WI38 (cell line): ENCODE measurements at regions not wholly inside any gene's neighbourhood (a gene's known extent, or its start where the extent isn't known, plus 50 kb on each side); places are given as distances from the start of the nearest gene placed in this dataset.

Source experiments
- H3K4me3 ChIP-seq: 2 replicates; pipeline ENCODE4 v1.5.1; 2011; ENCODE audit warnings: low read depth, mild to moderate bottlenecking, control low read depth, low read length
- TF ChIP-seq, protein P1 (sequence below): IDR thresholded peaks from 2 replicates; pipeline ENCODE4 v1.5.1; 2012; ENCODE audit warnings: low read depth, mild to moderate bottlenecking, control low read depth, low read length

DNA sequence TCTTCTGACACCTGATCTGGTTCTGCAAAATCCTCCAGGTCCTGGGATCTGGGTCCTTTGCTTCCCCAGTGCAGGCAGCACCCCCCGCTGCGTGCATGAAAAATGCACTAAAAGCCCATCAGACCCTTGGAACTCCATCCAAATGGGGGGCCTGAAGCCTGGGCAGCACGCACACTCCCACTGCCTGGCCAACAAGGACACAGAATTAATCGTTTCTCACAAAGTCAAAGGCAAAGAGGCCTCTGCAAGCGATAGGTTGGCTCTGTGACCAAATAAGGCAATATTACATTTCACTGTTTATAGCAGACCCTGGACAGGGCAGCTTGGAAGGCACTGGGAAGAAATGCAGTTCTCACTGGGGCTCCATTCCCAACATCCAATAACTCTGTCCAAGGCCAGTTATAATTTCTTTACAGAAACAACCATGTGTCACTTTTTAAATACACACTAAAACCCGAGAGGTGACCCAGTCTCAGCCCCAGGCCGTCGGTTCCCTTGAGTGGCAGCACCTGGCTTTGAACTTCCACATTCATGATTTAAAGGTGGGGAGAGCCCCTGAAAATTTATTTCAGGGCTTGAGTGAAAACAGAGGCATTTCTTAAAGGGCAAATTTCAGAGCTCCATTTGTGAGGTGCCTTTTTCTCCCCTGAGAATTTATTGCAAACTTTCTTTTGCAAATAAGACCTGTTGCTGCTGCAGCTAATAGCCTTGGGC is 114.4 kb upstream of the ANO1 start:
- TF ChIP-seq, protein P1, sequence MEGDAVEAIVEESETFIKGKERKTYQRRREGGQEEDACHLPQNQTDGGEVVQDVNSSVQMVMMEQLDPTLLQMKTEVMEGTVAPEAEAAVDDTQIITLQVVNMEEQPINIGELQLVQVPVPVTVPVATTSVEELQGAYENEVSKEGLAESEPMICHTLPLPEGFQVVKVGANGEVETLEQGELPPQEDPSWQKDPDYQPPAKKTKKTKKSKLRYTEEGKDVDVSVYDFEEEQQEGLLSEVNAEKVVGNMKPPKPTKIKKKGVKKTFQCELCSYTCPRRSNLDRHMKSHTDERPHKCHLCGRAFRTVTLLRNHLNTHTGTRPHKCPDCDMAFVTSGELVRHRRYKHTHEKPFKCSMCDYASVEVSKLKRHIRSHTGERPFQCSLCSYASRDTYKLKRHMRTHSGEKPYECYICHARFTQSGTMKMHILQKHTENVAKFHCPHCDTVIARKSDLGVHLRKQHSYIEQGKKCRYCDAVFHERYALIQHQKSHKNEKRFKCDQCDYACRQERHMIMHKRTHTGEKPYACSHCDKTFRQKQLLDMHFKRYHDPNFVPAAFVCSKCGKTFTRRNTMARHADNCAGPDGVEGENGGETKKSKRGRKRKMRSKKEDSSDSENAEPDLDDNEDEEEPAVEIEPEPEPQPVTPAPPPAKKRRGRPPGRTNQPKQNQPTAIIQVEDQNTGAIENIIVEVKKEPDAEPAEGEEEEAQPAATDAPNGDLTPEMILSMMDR, result no peak

DNA sequence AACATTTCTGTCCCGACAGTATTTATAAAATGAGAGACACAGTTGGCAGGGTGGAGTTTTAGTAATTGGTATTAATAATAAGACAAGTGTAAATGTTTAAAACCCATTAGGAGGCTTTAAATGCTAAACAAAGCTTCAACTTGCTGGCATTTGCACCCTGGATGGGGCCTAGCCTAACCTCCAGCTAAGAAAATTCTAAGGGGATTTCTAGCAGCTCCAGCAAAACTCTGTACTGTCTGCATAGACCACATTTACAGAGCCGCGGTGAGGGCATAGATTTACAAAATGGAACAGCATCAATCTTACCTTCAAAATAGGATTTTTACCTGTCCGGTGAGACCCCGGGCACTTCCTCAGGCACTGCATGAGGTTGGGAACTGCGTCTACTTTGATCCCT is 113.9 kb upstream of the ANO1 start:
- TF ChIP-seq, protein P1, result no peak
- no peak overlapping the region for H3K4me3 ChIP-seq

More for the DNA sequence above, 114.4 kb upstream of the ANO1 start:
- H3K4me3 ChIP-seq, result no peak overlapping the region

- TF ChIP-seq, protein P1, result no peak
- no peak overlapping the region for H3K4me3 ChIP-seq
Observed at GRCh38 chr11:69965821-69966582, 112.1 kb upstream of the ANO1 start.

DNA sequence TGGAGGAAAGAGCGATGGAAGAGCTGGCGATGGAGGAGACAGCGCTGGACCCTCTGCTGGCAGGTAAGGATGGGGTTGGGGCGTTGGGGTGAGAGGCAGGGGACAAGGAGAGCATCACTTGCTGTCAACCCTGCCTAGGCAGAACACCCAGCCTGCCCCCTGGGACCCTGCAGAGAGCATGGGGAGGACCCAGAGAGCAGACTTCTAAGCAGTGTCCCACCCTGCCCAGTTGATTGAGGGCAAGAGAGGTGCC is 111.6 kb upstream of the ANO1 start:
- no peak overlapping the region for H3K4me3 ChIP-seq
- TF ChIP-seq, protein P1, result no peak

- TF ChIP-seq, protein P1, result no peak
- H3K4me3 ChIP-seq, result no peak overlapping the region
Observed at GRCh38 chr11:69966910-69967483, 111.1 kb upstream of the ANO1 start.

- H3K4me3 ChIP-seq, result no peak overlapping the region
- TF ChIP-seq, protein P1, result no peak
Observed at GRCh38 chr11:69967484-69967883, 110.6 kb upstream of the ANO1 start.
